ENCODE measurements at regions not wholly inside any gene's neighbourhood (a gene's known extent, or its start where the extent isn't known, plus 50 kb on each side); places are given as distances from the start of the nearest gene placed in this dataset.

DNA sequence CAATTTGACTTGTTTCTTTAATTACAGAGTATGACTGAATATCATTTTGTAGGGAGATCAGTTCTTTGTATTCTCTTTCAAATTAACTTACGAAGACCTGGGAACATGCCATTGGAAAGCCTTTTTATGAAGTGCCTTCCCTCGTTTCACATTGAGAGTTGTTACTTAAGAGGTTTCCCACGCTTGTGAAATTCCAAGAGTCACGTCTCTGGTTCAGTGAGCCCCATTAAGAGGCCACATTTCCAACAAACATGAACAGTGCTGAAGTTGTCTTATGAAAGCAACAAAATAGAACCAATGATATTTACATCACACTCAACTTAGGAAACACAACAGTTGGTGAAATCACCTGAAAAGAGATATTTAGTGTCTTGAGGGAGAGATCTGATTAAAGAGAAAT lies 334.1 kb downstream of the TOX3 start:
- TF ChIP-seq POLR2A (IDR thresholded peaks at IDR 0.05; ENCODE audit: low read depth) (no peak), POLR2AphosphoS5 (IDR thresholded peaks at IDR 0.05) (no peak), EP300 (IDR thresholded peaks at IDR 0.05) (no peak)
- TF ChIP-seq, protein P1, sequence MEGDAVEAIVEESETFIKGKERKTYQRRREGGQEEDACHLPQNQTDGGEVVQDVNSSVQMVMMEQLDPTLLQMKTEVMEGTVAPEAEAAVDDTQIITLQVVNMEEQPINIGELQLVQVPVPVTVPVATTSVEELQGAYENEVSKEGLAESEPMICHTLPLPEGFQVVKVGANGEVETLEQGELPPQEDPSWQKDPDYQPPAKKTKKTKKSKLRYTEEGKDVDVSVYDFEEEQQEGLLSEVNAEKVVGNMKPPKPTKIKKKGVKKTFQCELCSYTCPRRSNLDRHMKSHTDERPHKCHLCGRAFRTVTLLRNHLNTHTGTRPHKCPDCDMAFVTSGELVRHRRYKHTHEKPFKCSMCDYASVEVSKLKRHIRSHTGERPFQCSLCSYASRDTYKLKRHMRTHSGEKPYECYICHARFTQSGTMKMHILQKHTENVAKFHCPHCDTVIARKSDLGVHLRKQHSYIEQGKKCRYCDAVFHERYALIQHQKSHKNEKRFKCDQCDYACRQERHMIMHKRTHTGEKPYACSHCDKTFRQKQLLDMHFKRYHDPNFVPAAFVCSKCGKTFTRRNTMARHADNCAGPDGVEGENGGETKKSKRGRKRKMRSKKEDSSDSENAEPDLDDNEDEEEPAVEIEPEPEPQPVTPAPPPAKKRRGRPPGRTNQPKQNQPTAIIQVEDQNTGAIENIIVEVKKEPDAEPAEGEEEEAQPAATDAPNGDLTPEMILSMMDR (IDR thresholded peaks at IDR 0.05), result no peak
